WTC11 (cell line): ENCODE measurements at regions not wholly inside any gene's neighbourhood (a gene's known extent, or its start where the extent isn't known, plus 50 kb on each side); places are given as distances from the start of the nearest gene placed in this dataset.

Source experiments
- ATAC-seq: fragments of 200-7000 bp; cut with Tn5 transposase; 2 replicates; pipeline ENCODE4 v1.10.0; 2021; ENCODE audit warnings: mild to moderate bottlenecking, moderate library complexity
- CTCF ChIA-PET: fragments of 300-600 bp; sonication (Branson Sonifier 250); formaldehyde crosslinking; loops from one replicate; lab custom pipeline; 2021; ENCODE audit warnings: antibody characterized with exemption; lab: Charles Lee
- POLR2A ChIA-PET: fragments of 350-600 bp; sonication (Branson Sonifier 250); formaldehyde crosslinking; loops from one replicate; lab custom pipeline; 2021; ENCODE audit warnings: antibody characterized with exemption; lab: Charles Lee
- DNase-seq: peaks from one replicate; pipeline ENCODE4 v3.0.0; 2021; ENCODE audit warnings: low spot score
- H3K27ac Mint-ChIP-seq: 2 replicates; pipeline ENCODE4 v1.8.0; 2021; ENCODE audit warnings: mixed read lengths
- H3K27me3 Mint-ChIP-seq: 2 replicates; pipeline ENCODE4 v1.8.0; 2021; ENCODE audit warnings: low read depth, mild to moderate bottlenecking, moderate library complexity, mixed read lengths
- H3K36me3 Mint-ChIP-seq: 2 replicates; pipeline ENCODE4 v1.8.0; 2021; ENCODE audit warnings: mixed read lengths
- H3K4me1 Mint-ChIP-seq: 2 replicates; pipeline ENCODE4 v1.8.0; 2022; ENCODE audit warnings: mixed read lengths
- H3K4me3 Mint-ChIP-seq: 2 replicates; pipeline ENCODE4 v1.8.0; 2021; ENCODE audit warnings: mild to moderate bottlenecking, moderate library complexity, mixed read lengths
- H3K9me3 Mint-ChIP-seq: 2 replicates; pipeline ENCODE4 v1.8.0; 2021; ENCODE audit warnings: mixed read lengths
- ATF6 ChIP-seq: sonication (generic); formaldehyde crosslinking; IDR thresholded peaks from 2 replicates; pipeline ENCODE4 v1.8.1; 2023; ENCODE audit warnings: mild to moderate bottlenecking, missing genetic modification reagents
- CDX4 ChIP-seq: fragments of 250-450 bp; sonication (Bioruptor Pico); IDR thresholded peaks from 2 replicates; pipeline ENCODE4 v1.9.0; 2021; ENCODE audit warnings: moderate library complexity, mild to moderate bottlenecking, inconsistent platforms, borderline replicate concordance
- ESRRA ChIP-seq: sonication (generic); formaldehyde crosslinking; IDR thresholded peaks from 2 replicates; pipeline ENCODE4 v1.8.1; 2022; ENCODE audit warnings: mild to moderate bottlenecking, missing genetic modification reagents, borderline replicate concordance
- FOXK1 ChIP-seq: sonication (generic); formaldehyde crosslinking; IDR thresholded peaks from 2 replicates; pipeline ENCODE4 v1.8.0; 2022; ENCODE audit warnings: mild to moderate bottlenecking, moderate library complexity, missing genetic modification reagents
- FOXP4 ChIP-seq: sonication (generic); formaldehyde crosslinking; IDR thresholded peaks from 2 replicates; pipeline ENCODE4 v1.8.0; 2022; ENCODE audit warnings: mild to moderate bottlenecking, missing genetic modification reagents
- HMGXB4 ChIP-seq: sonication (generic); formaldehyde crosslinking; IDR thresholded peaks from 2 replicates; pipeline ENCODE4 v1.8.1; 2023; ENCODE audit warnings: mild to moderate bottlenecking, moderate library complexity, missing genetic modification reagents
- MXD4 ChIP-seq: fragments of 250-450 bp; sonication (Bioruptor Pico); IDR thresholded peaks from 2 replicates; pipeline ENCODE4 v1.8.0; 2021; ENCODE audit warnings: mild to moderate bottlenecking, moderate library complexity, borderline replicate concordance
- NR3C1 ChIP-seq: sonication (generic); formaldehyde crosslinking; conservative IDR thresholded peaks from 2 replicates; pipeline ENCODE4 v1.8.1; 2023; ENCODE audit warnings: low read depth, mild to moderate bottlenecking, missing genetic modification reagents
- TEAD1 ChIP-seq: sonication (generic); formaldehyde crosslinking; IDR thresholded peaks from 2 replicates; pipeline ENCODE4 v1.8.0; 2022; ENCODE audit warnings: mild to moderate bottlenecking, missing genetic modification reagents
- ZNF219 ChIP-seq: sonication (generic); formaldehyde crosslinking; IDR thresholded peaks from 2 replicates; pipeline ENCODE4 v1.8.0; 2023; ENCODE audit warnings: missing genetic modification reagents, mild to moderate bottlenecking, borderline replicate concordance
- ZNF512 ChIP-seq: sonication (generic); formaldehyde crosslinking; IDR thresholded peaks from 2 replicates; pipeline ENCODE4 v1.8.1; 2022; ENCODE audit warnings: missing genetic modification reagents, borderline replicate concordance
- ZNF671 ChIP-seq: fragments of 250-450 bp; sonication (Bioruptor Pico); IDR thresholded peaks from 2 replicates; pipeline ENCODE4 v1.8.0; 2021; ENCODE audit warnings: mild to moderate bottlenecking
- TF ChIP-seq, protein P1 (sequence below): sonication (generic); formaldehyde crosslinking; IDR thresholded peaks from 2 replicates; pipeline ENCODE4 v1.8.1; 2023; ENCODE audit warnings: mild to moderate bottlenecking, missing genetic modification reagents, borderline replicate concordance
- TF ChIP-seq, protein P2 (sequence below): sonication (generic); formaldehyde crosslinking; IDR thresholded peaks from 2 replicates; pipeline ENCODE4 v1.8.1; 2022; ENCODE audit warnings: low read depth, missing genetic modification reagents, borderline replicate concordance

- H3K4me3 Mint-ChIP-seq, result no peak overlapping the region
- no peaks in the 10 kb centered on the region for H3K36me3 Mint-ChIP-seq
- DNase-seq (no peak), ATAC-seq (no peak)
- TF ChIP-seq CDX4, result no peak
- no peak for TF ChIP-seq FOXK1 (CRISPR knock-in tag)
- no peak for TF ChIP-seq NR3C1
- TF ChIP-seq MXD4 (CRISPR knock-in tag), result no peak
- no peak for TF ChIP-seq ZNF219 (CRISPR knock-in tag)
- TF ChIP-seq FOXP4 (CRISPR knock-in tag), result no peak
- ChIA-PET POLR2A (no interaction called here), CTCF (no interaction called here)
- H3K4me1 Mint-ChIP-seq, result no peaks in the 10 kb centered on the region
- H3K27me3 Mint-ChIP-seq, result peaks cover 3% of the 10 kb centered on the region; the same call in 1 of the 2 replicates
- peaks cover 11% of the 10 kb centered on the region for H3K9me3 Mint-ChIP-seq
- H3K27ac Mint-ChIP-seq, result no peak overlapping the region
Measured at GRCh38 chr2:136214307-136215200, 96.6 kb upstream of the CXCR4 start.

GRCh38 chr2:136213836-136214235 lies 95.9 kb upstream of the CXCR4 start:
- TF ChIP-seq HMGXB4 (CRISPR knock-in tag) (no peak), ZNF671 (CRISPR knock-in tag) (no peak), TEAD1 (no peak), ESRRA (CRISPR knock-in tag) (no peak)
- TF ChIP-seq, all 79 proteins: peak for 0
- Mint-ChIP-seq H3K27me3 (peaks cover 3% of the 10 kb centered on the region; the same call in 1 of the 2 replicates), H3K4me3 (no peak overlapping the region), H3K9me3 (peaks cover 18% of the 10 kb centered on the region), H3K27ac (no peak overlapping the region), H3K36me3 (no peaks in the 10 kb centered on the region), H3K4me1 (no peaks in the 10 kb centered on the region)
- ChIA-PET POLR2A (no interaction called here), CTCF (no interaction called here)
- DNase-seq (no peak), ATAC-seq (no peak)

- POLR2A ChIA-PET, result no interaction called here
- Mint-ChIP-seq H3K9me3 (peaks cover 23% of the 10 kb centered on the region), H3K27me3 (peaks cover 3% of the 10 kb centered on the region; the same call in 1 of the 2 replicates), H3K4me1 (no peaks in the 10 kb centered on the region), H3K27ac (no peak overlapping the region), H3K36me3 (no peaks in the 10 kb centered on the region), H3K4me3 (no peak overlapping the region)
- ATAC-seq, result no peak
- no peak for DNase-seq
- CTCF ChIA-PET, result no interaction called here
- TF ChIP-seq ZNF512 (CRISPR knock-in tag) (no peak), ATF6 (CRISPR knock-in tag) (no peak), NR3C1 (no peak)
- TF ChIP-seq, protein P1, sequence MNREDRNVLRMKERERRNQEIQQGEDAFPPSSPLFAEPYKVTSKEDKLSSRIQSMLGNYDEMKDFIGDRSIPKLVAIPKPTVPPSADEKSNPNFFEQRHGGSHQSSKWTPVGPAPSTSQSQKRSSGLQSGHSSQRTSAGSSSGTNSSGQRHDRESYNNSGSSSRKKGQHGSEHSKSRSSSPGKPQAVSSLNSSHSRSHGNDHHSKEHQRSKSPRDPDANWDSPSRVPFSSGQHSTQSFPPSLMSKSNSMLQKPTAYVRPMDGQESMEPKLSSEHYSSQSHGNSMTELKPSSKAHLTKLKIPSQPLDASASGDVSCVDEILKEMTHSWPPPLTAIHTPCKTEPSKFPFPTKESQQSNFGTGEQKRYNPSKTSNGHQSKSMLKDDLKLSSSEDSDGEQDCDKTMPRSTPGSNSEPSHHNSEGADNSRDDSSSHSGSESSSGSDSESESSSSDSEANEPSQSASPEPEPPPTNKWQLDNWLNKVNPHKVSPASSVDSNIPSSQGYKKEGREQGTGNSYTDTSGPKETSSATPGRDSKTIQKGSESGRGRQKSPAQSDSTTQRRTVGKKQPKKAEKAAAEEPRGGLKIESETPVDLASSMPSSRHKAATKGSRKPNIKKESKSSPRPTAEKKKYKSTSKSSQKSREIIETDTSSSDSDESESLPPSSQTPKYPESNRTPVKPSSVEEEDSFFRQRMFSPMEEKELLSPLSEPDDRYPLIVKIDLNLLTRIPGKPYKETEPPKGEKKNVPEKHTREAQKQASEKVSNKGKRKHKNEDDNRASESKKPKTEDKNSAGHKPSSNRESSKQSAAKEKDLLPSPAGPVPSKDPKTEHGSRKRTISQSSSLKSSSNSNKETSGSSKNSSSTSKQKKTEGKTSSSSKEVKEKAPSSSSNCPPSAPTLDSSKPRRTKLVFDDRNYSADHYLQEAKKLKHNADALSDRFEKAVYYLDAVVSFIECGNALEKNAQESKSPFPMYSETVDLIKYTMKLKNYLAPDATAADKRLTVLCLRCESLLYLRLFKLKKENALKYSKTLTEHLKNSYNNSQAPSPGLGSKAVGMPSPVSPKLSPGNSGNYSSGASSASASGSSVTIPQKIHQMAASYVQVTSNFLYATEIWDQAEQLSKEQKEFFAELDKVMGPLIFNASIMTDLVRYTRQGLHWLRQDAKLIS (CRISPR knock-in tag), result no peak
- TF ChIP-seq, protein P2, sequence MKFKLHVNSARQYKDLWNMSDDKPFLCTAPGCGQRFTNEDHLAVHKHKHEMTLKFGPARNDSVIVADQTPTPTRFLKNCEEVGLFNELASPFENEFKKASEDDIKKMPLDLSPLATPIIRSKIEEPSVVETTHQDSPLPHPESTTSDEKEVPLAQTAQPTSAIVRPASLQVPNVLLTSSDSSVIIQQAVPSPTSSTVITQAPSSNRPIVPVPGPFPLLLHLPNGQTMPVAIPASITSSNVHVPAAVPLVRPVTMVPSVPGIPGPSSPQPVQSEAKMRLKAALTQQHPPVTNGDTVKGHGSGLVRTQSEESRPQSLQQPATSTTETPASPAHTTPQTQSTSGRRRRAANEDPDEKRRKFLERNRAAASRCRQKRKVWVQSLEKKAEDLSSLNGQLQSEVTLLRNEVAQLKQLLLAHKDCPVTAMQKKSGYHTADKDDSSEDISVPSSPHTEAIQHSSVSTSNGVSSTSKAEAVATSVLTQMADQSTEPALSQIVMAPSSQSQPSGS (CRISPR knock-in tag), result no peak
Measured at GRCh38 chr2:136212426-136213378, 94.8 kb upstream of the CXCR4 start.
